Ishikawa (cell line): ENCODE measurements at regions not wholly inside any gene's neighbourhood (a gene's known extent, or its start where the extent isn't known, plus 50 kb on each side); places are given as distances from the start of the nearest gene placed in this dataset.

ENCODE experiments used
- CEBPB ChIP-seq: IDR thresholded peaks from 2 replicates; pipeline ENCODE4 v1.6.1; 2012
- CREB1 ChIP-seq: IDR thresholded peaks from 2 replicates; pipeline ENCODE4 v1.6.1; 2012; ENCODE audit warnings: low read depth
- EGR1 ChIP-seq: IDR thresholded peaks from 2 replicates; pipeline ENCODE4 v1.6.1; 2012
- EP300 ChIP-seq: IDR thresholded peaks from 2 replicates; pipeline ENCODE4 v1.6.1; 2012; ENCODE audit warnings: borderline replicate concordance
- FOXM1 ChIP-seq: IDR thresholded peaks from 2 replicates; pipeline ENCODE4 v1.6.1; 2012; ENCODE audit warnings: low read depth, borderline replicate concordance
- NFIC ChIP-seq: IDR thresholded peaks from 2 replicates; pipeline ENCODE4 v1.6.1; 2012
- RAD21 ChIP-seq: IDR thresholded peaks from 2 replicates; pipeline ENCODE4 v1.6.1; 2012; ENCODE audit warnings: low read depth
- TAF1 ChIP-seq: IDR thresholded peaks from 2 replicates; pipeline ENCODE4 v1.6.1; 2012; ENCODE audit warnings: low read depth, mild to moderate bottlenecking
- TCF12 ChIP-seq: IDR thresholded peaks from 2 replicates; pipeline ENCODE4 v1.6.1; 2012; ENCODE audit warnings: low read depth
- TEAD4 ChIP-seq: IDR thresholded peaks from 2 replicates; pipeline ENCODE4 v1.6.1; 2012
- YY1 ChIP-seq: IDR thresholded peaks from 2 replicates; pipeline ENCODE4 v1.6.1; 2012; ENCODE audit warnings: low read depth
- ZBTB7A ChIP-seq: IDR thresholded peaks from 2 replicates; pipeline ENCODE4 v1.6.1; 2012; ENCODE audit warnings: low read depth
- TF ChIP-seq, protein P1 (sequence below): IDR thresholded peaks from 2 replicates; pipeline ENCODE4 v1.6.1; 2012
- TF ChIP-seq, protein P2 (sequence below): IDR thresholded peaks from 2 replicates; pipeline ENCODE4 v1.6.1; 2012
- TF ChIP-seq, protein P3 (sequence below): IDR thresholded peaks from 2 replicates; pipeline ENCODE4 v1.6.1; 2012; ENCODE audit warnings: low read depth, mild to moderate bottlenecking

DNA sequence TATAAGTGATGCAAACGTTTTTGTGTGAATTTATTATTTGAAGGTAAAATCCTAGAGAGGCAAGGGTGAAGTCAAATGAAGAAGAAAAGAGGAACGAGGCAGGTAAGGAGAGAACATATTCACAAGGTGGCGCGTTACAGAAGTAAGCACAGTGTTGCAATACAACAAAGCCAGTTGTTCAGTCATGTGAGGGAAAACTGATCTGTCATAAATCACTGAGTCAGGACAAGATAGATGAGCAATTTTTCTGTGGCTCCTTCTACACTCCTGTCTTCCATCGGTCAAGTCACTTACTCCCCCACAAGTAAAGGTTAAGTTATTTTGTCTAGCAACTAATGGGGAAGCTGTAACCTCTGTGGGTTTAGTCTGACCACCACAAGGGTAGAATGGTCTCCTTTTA lies 203.0 kb upstream of the GK2 start:
- no peak for TF ChIP-seq EP300

DNA sequence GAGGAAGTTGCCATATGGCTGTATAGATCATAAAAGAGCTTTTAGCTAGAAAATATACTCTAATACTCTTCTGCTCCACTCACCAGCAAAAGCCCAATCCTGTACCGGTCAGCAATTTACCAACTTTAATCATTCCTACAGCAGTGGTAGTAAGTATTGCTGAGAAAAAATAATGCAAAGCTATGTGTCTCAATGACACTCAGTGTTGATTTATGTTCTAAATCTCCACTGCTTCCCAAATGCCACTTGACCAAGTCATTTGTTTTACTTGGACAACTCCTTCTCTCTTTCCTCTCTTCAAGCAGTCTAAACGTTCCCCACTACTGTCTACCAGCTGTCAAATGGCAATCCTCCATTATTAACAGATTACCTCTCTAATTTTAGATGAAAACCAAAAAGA lies 201.8 kb upstream of the GK2 start:
- TF ChIP-seq TEAD4 (no peak), CEBPB (no peak), CREB1 (no peak), RAD21 (no peak), NFIC (no peak), ZBTB7A (no peak)
- TF ChIP-seq, protein P1, sequence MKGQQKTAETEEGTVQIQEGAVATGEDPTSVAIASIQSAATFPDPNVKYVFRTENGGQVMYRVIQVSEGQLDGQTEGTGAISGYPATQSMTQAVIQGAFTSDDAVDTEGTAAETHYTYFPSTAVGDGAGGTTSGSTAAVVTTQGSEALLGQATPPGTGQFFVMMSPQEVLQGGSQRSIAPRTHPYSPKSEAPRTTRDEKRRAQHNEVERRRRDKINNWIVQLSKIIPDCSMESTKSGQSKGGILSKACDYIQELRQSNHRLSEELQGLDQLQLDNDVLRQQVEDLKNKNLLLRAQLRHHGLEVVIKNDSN: no peak

DNA sequence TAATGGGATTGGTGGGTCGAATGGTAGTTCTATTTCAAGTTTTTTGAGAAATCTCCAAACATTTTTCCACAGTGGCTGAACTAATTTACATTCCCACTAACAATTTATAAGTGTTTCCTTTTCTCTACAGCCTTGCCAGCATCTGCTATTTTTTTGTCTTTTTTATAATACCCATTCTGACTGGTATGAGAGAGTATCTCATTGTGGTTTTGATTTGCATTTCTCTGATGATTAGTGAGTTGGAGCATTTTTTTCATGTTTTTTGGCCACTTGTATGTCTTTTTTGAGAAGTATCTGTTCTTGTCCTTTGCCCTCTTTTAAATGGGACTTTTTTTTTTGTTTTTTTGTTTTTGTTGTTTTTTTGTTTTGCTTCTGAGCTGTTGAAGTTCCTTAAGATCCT lies 200.0 kb upstream of the GK2 start:
- TF ChIP-seq TAF1 (no peak), RAD21 (no peak), EGR1 (no peak)

DNA sequence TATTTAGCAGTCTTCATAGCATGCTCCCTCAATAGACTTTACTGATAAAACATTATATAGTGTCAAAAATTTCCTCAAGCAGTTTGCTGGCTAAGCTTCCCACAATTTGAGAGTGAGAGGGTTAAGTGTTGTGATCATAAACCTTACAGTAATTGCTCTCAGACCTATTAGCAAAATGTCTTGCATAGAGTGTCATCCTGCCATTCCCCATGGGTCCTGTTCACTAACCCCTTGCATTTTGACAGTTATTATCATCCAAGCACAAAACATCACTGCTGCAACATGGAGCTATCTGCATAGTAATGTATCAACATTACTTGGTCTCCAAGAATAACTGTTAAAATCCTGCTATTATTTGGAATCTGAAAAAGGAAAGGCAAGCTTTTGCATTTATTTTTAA lies 196.1 kb upstream of the GK2 start:
- TF ChIP-seq ZBTB7A (no peak), EP300 (no peak), FOXM1 (no peak), TCF12 (no peak), TEAD4 (no peak), EGR1 (no peak), CREB1 (no peak), CEBPB (no peak), NFIC (no peak), TAF1 (no peak)
- TF ChIP-seq, protein P2, sequence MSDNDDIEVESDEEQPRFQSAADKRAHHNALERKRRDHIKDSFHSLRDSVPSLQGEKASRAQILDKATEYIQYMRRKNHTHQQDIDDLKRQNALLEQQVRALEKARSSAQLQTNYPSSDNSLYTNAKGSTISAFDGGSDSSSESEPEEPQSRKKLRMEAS: no peak
- TF ChIP-seq, protein P3, sequence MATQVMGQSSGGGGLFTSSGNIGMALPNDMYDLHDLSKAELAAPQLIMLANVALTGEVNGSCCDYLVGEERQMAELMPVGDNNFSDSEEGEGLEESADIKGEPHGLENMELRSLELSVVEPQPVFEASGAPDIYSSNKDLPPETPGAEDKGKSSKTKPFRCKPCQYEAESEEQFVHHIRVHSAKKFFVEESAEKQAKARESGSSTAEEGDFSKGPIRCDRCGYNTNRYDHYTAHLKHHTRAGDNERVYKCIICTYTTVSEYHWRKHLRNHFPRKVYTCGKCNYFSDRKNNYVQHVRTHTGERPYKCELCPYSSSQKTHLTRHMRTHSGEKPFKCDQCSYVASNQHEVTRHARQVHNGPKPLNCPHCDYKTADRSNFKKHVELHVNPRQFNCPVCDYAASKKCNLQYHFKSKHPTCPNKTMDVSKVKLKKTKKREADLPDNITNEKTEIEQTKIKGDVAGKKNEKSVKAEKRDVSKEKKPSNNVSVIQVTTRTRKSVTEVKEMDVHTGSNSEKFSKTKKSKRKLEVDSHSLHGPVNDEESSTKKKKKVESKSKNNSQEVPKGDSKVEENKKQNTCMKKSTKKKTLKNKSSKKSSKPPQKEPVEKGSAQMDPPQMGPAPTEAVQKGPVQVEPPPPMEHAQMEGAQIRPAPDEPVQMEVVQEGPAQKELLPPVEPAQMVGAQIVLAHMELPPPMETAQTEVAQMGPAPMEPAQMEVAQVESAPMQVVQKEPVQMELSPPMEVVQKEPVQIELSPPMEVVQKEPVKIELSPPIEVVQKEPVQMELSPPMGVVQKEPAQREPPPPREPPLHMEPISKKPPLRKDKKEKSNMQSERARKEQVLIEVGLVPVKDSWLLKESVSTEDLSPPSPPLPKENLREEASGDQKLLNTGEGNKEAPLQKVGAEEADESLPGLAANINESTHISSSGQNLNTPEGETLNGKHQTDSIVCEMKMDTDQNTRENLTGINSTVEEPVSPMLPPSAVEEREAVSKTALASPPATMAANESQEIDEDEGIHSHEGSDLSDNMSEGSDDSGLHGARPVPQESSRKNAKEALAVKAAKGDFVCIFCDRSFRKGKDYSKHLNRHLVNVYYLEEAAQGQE: no peak

DNA sequence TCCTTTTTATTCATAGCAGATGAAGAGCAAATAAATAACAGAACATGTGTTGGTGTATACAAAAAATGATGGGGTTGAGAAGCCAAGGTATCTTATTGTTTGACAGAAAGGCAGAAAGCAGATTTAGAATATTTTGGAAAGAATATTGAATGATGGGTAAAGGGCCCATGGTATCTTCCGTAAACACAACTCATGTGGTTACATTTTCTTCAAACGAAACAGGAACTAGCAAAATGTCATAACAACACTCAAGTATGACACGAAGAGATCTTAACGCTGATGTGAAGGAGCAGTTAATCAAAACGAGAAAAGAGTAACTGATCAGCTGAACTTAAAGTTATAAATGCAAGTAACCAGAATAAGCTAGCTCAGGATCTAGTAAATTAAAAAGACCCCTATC lies 195.7 kb upstream of the GK2 start:
- TF ChIP-seq FOXM1 (no peak), CEBPB (no peak), TCF12 (no peak), ZBTB7A (no peak), TAF1 (no peak), CREB1 (no peak), NFIC (no peak), EP300 (no peak)
- TF ChIP-seq, protein P2: no peak
- TF ChIP-seq, protein P3: no peak

DNA sequence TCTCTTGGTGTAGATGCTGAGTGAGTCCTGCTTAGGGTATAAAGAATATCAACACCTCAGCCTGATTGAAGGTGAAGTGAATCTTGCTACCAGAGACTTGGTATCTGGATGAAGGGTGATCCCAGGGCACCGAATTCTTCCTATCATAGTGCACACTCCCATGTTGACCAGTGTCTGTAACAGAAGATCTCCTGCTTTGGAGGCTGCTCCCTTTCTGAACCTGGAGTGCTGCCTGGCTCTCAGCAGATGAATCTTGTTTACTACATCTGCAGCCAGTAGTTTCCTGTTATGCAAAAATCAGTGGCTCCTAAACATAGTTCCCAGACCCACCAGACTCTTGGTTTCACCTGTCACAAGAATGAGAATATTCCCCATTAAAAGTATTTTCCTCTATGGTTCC lies 191.7 kb upstream of the GK2 start:
- TF ChIP-seq NFIC (no peak), YY1 (no peak), TCF12 (no peak), EGR1 (no peak), FOXM1 (no peak), CEBPB (no peak)
- TF ChIP-seq, protein P2: no peak
- TF ChIP-seq, protein P1: no peak

DNA sequence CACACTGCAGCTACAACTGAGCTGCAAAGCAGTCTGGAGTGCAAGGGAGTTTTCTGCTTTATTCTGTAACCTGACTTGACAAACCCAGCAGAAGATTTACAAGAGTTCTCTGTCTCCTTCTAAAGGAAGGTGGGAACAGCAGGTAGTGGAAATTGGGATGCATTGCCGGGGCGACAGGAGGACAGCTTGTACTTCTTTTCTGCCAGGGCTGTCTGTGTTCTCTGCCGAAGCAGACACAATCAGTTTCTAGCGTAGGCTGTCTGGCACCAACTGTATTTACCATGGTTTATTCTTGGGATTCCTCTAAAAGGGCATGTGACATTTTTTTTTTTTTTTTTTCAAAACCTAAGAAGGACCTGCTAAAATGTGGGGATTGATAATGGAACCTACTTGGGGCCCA lies 190.8 kb upstream of the GK2 start:
- TF ChIP-seq, protein P3: no peak
- TF ChIP-seq TCF12 (no peak), ZBTB7A (no peak), TAF1 (no peak), CEBPB (no peak), TEAD4 (no peak), FOXM1 (no peak), EGR1 (no peak), YY1 (no peak)
- TF ChIP-seq, protein P1: no peak
